ENCODE measurements at regions not wholly inside any gene's neighbourhood (a gene's known extent, or its start where the extent isn't known, plus 50 kb on each side); places are given as distances from the start of the nearest gene placed in this dataset.

GRCh38 chr4:144518181-144518895 is 127.6 kb upstream of the HHIP start:
- no peaks in the 10 kb centered on the region for H3K9me3 Mint-ChIP-seq
- H4K20me1 ChIP-seq (replicated peaks; ENCODE audit: insufficient read depth): no peaks in the 10 kb centered on the region
- no peak; the same call in 2 of the 3 replicates for ATAC-seq

More at GRCh38 chr4:144518181-144518895, 127.6 kb upstream of the HHIP start:
- peaks cover 4% of the 10 kb centered on the region; the same call in 1 of the 3 replicates for H3K4me1 Mint-ChIP-seq
- Histone ChIP-seq H3K9me2 (ENCODE audit: insufficient read depth) (no peaks in the 10 kb centered on the region), H3K4me3 (no peak overlapping the region), H3K79me2 (replicated peaks; ENCODE audit: insufficient read depth) (no peaks in the 10 kb centered on the region), H2AFZ (no peak overlapping the region), H3K27ac (ENCODE audit: low read depth) (no peak overlapping the region), H3K36me3 (ENCODE audit: insufficient read depth) (no peaks in the 10 kb centered on the region), H3F3A (replicated peaks; ENCODE audit: low read depth) (no peaks in the 10 kb centered on the region), H3K4me2 (no peak overlapping the region), H3K27me3 (ENCODE audit: insufficient read depth) (no peaks in the 10 kb centered on the region), H3K4me1 (ENCODE audit: insufficient read depth) (no peaks in the 10 kb centered on the region)
- H3K36me3 Mint-ChIP-seq (ENCODE audit: low read depth): no peaks in the 10 kb centered on the region
- TF ChIP-seq ZNF462 (CRISPR knock-in tag; IDR thresholded peaks at IDR 0.05) (no peak), ZNF331 (CRISPR knock-in tag; IDR thresholded peaks at IDR 0.05; ENCODE audit: low read depth) (no peak), NANOG (IDR thresholded peaks at IDR 0.05; ENCODE audit: borderline replicate concordance) (no peak), ETS1 (IDR thresholded peaks at IDR 0.05) (no peak), ZNF114 (CRISPR knock-in tag; IDR thresholded peaks at IDR 0.05) (no peak), POLR2AphosphoS5 (IDR thresholded peaks at IDR 0.05; ENCODE audit: low read depth) (no peak), EZH2 (IDR thresholded peaks at IDR 0.05; ENCODE audit: low read depth, unreplicated experiment) (no peak), REST (IDR thresholded peaks at IDR 0.05; ENCODE audit: unreplicated experiment) (no peak), STAT1 (IDR thresholded peaks at IDR 0.05; ENCODE audit: unreplicated experiment) (no peak), CREB1 (CRISPR knock-in tag; IDR thresholded peaks at IDR 0.05; ENCODE audit: low read depth) (no peak), CTCF (conservative IDR thresholded peaks at IDR 0.05; ENCODE audit: low read depth in 2 of 2) (no peak), EZH2phosphoT487 (IDR thresholded peaks at IDR 0.05; ENCODE audit: unreplicated experiment) (no peak)
- H3K4me3 Mint-ChIP-seq: no peak overlapping the region
- H3K27ac Mint-ChIP-seq: no peak overlapping the region
- DNase-seq (ENCODE audit: low spot score): peak; percentile 7
- no peaks in the 10 kb centered on the region for H3K27me3 Mint-ChIP-seq (ENCODE audit: insufficient read depth, low read depth, poor library complexity)
